Spleen (tissue), 11 donors: ENCODE measurements at regions not wholly inside any gene's neighbourhood (a gene's known extent, or its start where the extent isn't known, plus 50 kb on each side); places are given as distances from the start of the nearest gene placed in this dataset.

ENCODE experiments used
- DNase-seq: peaks from one replicate; pipeline ENCODE4 v3.0.0-alpha.2; 2020
- H3K27ac ChIP-seq, 8 donors: fragments of 200-600 bp; sonication (generic) in 7 of 8; 1 replicate in 4 of 8; 2 replicates in 4 of 8; pipeline versions ENCODE4 v1.5.0 to v1.8.0; 2016 to 2021; ENCODE audit warnings: inconsistent platforms in 4 of 8, mild to moderate bottlenecking in 4 of 8, moderate library complexity in 1 of 8
- H3K27me3 ChIP-seq, 7 donors: fragments of 200-600 bp; sonication (generic) in 6 of 7; replicated peaks in 1 of 7; 1 replicate in 4 of 7; 2 replicates in 3 of 7; pipeline versions ENCODE4 v1.5.0 to v1.8.0; 2016 to 2021; ENCODE audit warnings: inconsistent platforms in 3 of 7, mild to moderate bottlenecking in 1 of 7
- H3K36me3 ChIP-seq, 6 donors: fragments of 200-600 bp; sonication (generic) in 5 of 6; 1 replicate in 4 of 6; 2 replicates in 2 of 6; pipeline versions ENCODE4 v1.5.0 to v1.8.0; 2016 to 2021; ENCODE audit warnings: inconsistent platforms in 2 of 6
- H3K4me1 ChIP-seq, 6 donors: fragments of 200-600 bp; sonication (generic) in 5 of 6; 1 replicate in 3 of 6; 2 replicates in 3 of 6; pipeline versions ENCODE4 v1.5.0 to v1.8.0; 2016 to 2021; ENCODE audit warnings: inconsistent platforms in 3 of 6
- H3K4me3 ChIP-seq, 8 donors: fragments of 200-600 bp; sonication (generic) in 7 of 8; 1 replicate in 4 of 8; 2 replicates in 4 of 8; pipeline versions ENCODE4 v1.5.0 to v1.8.0; 2016 to 2021; ENCODE audit warnings: inconsistent platforms in 4 of 8, mild to moderate bottlenecking in 4 of 8, moderate library complexity in 2 of 8
- H3K9me3 ChIP-seq, 8 donors: fragments of 200-600 bp; sonication (generic) in 7 of 8; 1 replicate in 4 of 8; 2 replicates in 4 of 8; pipeline versions ENCODE4 v1.5.0 to v1.8.0; 2016 to 2021; ENCODE audit warnings: inconsistent platforms in 4 of 8
- CTCF ChIP-seq, 11 experiments: fragments of 200-600 bp in 7 of 11; fragments of 450-650 bp in 4 of 11; sonication (generic) in 4 of 11; IDR thresholded peaks in 8 of 11; conservative IDR thresholded peaks in 3 of 11; 1 replicate in 7 of 11; 2 replicates in 4 of 11; pipeline versions ENCODE4 v1.4.0 to v1.8.0; 2016 to 2021; ENCODE audit warnings: antibody characterized with exemption in 11 of 11, inconsistent platforms in 4 of 11, mild to moderate bottlenecking in 1 of 11
- POLR2A ChIP-seq, 3 donors: fragments of 450-650 bp; IDR thresholded peaks; one replicate each; pipeline ENCODE4 v1.5.1; 2017; ENCODE audit warnings: antibody characterized with exemption in 3 of 3, mild to moderate bottlenecking in 1 of 3
- POLR2AphosphoS5 ChIP-seq, 3 donors: sonication (generic); formaldehyde crosslinking; IDR thresholded peaks; one replicate each; pipeline ENCODE4 v1.5.1; 2017; ENCODE audit warnings: antibody characterized with exemption in 3 of 3
- WGBS, 5 donors: extraction: QIAGEN DNeasy Blood & Tissue Kit in 3 of 5; methylation state at CpG; one replicate each; pipeline versions ENCODE4 v1.1.5 to v1.1.7; 2013 to 2018; 5-methylcytosine and 5-hydroxymethylcytosine counted together
- intact Hi-C: fragments of 100-400 bp; cut with DNase I; formaldehyde crosslinking; loops from one replicate; pipeline ENCODE4 v1.15.0; 2023; ENCODE audit warnings: low total_unique reads
- donor health status: healthy with polysubstance abuse.
- donor health status: DM: no; HTN: no; CAD: no; lungs with moderate emphysema.
- donor health status: DM: no; HTN: no; CAD: no.
- donor health status: Bipolar disorder and iron deficiency.
- donor health status: healthy.
- donor health status: DM: no; HTN: no; CAD: no.
- donor health status: DM: yes; HTN: yes; CAD: no.

GRCh38 chr12:46917821-46918220 lies 92.0 kb upstream of the SLC38A4 start:
- intact Hi-C loops: no loop called here
- Histone ChIP-seq H3K4me3 (no peak overlapping the region), H3K27ac (no peak overlapping the region), H3K4me1 (peaks cover 0 to 5% (median 0%) of the 10 kb centered on the region in 6 donors), H3K36me3 (no peaks in the 10 kb centered on the region), H3K27me3 (no peaks in the 10 kb centered on the region), H3K9me3 (peaks cover 0 to 10% (median 0%) of the 10 kb centered on the region in 8 donors)
- no peak for TF ChIP-seq POLR2AphosphoS5 (IDR thresholded peaks at IDR 0.05)
- no peak for TF ChIP-seq CTCF (IDR thresholded peaks at IDR 0.05 in 8 of 11, conservative IDR thresholded peaks at IDR 0.05 in 3 of 11)
- TF ChIP-seq POLR2A (IDR thresholded peaks at IDR 0.05): no peak
- 64 to 89% (median 77%) methylated on average over 4 of the region's 4 CpGs for WGBS, 5 donors
- no peak for DNase-seq

GRCh38 chr12:46918631-46919030 lies 92.8 kb upstream of the SLC38A4 start:
- peaks cover 0 to 3% (median 0%) of the 10 kb centered on the region in 8 donors for H3K9me3 ChIP-seq
- 88 to 96% (median 92%) methylated on average over 9 of the region's 9 CpGs for WGBS, 5 donors
- intact Hi-C loops: no loop called here
- no peak for TF ChIP-seq CTCF (IDR thresholded peaks at IDR 0.05 in 8 of 11, conservative IDR thresholded peaks at IDR 0.05 in 3 of 11)
- no peak for TF ChIP-seq POLR2AphosphoS5 (IDR thresholded peaks at IDR 0.05)
- no peak for TF ChIP-seq POLR2A (IDR thresholded peaks at IDR 0.05)
- no peak overlapping the region for H3K4me3 ChIP-seq
- no peaks in the 10 kb centered on the region for H3K27me3 ChIP-seq
- peaks cover 0 to 5% (median 0%) of the 10 kb centered on the region in 6 donors for H3K4me1 ChIP-seq
- DNase-seq: no peak
- H3K27ac ChIP-seq: no peak overlapping the region
- H3K36me3 ChIP-seq: no peaks in the 10 kb centered on the region

- Histone ChIP-seq H3K4me1 (peaks cover 0 to 5% (median 0%) of the 10 kb centered on the region in 6 donors), H3K27ac (no peak overlapping the region), H3K9me3 (no peaks in the 10 kb centered on the region), H3K4me3 (no peak overlapping the region), H3K27me3 (no peaks in the 10 kb centered on the region), H3K36me3 (no peaks in the 10 kb centered on the region)
- DNase-seq: no peak
- intact Hi-C loops: no loop called here
- WGBS, 5 donors: 77 to 85% (median 79%) methylated on average over 9 of the region's 9 CpGs
- TF ChIP-seq CTCF (IDR thresholded peaks at IDR 0.05 in 8 of 11, conservative IDR thresholded peaks at IDR 0.05 in 3 of 11) (no peak), POLR2AphosphoS5 (IDR thresholded peaks at IDR 0.05) (no peak), POLR2A (IDR thresholded peaks at IDR 0.05) (no peak)
Observed at GRCh38 chr12:46919666-46920400, 94.0 kb upstream of the SLC38A4 start.

DNA sequence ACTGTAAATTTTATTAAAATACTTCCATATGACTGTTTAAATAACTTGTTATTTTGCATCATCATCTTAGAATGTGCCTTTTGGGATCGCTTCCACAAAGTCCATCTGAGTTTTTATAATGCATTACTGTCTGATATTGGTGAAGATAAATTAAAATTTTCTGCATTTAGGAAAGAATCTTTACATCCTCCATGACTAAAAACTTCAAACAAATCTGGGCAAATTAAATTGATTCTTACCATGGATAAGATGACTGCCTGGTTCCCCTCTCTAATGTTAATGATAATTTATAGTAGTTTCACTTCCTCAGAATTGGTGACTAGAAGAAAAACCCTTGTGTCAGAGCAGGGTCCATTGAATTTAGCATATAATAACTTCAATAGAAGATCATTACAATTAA lies 94.7 kb upstream of the SLC38A4 start:
- Histone ChIP-seq H3K27ac (no peak overlapping the region), H3K4me1 (peaks cover 0 to 5% (median 0%) of the 10 kb centered on the region in 6 donors), H3K4me3 (no peak overlapping the region), H3K9me3 (no peaks in the 10 kb centered on the region), H3K27me3 (no peaks in the 10 kb centered on the region), H3K36me3 (no peaks in the 10 kb centered on the region)
- DNase-seq: no peak
- intact Hi-C loops: no loop called here
- WGBS, 5 donors: 88 to 97% (median 92%) methylated on average over 1 of the region's 1 CpG
- TF ChIP-seq CTCF (IDR thresholded peaks at IDR 0.05 in 8 of 11, conservative IDR thresholded peaks at IDR 0.05 in 3 of 11) (no peak), POLR2AphosphoS5 (IDR thresholded peaks at IDR 0.05) (no peak), POLR2A (IDR thresholded peaks at IDR 0.05) (no peak)
